ENCODE measurements at regions not wholly inside any gene's neighbourhood (a gene's known extent, or its start where the extent isn't known, plus 50 kb on each side); places are given as distances from the start of the nearest gene placed in this dataset.

DNA sequence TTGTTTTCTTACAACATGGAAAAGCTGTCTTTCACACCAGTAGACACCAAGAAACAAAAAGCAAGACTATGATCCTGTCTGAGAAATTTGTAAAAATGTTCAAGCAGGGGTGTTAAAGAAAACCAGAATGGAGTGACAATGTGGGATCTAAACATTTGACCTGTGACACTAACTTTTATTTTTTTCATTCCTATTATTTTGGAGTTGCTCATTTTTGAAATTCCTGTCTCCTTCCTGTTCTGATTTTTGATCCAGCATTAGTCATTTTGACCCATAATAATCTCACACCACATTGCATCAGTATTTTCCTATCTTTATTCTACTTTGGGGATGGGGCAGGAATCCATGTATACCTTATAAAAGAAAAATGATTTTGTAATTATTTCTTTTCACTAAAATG lies 164.2 kb downstream of the DLEU7 start:
- DNase-seq (ENCODE audit: low read depth), result peak; percentile 3

DNA sequence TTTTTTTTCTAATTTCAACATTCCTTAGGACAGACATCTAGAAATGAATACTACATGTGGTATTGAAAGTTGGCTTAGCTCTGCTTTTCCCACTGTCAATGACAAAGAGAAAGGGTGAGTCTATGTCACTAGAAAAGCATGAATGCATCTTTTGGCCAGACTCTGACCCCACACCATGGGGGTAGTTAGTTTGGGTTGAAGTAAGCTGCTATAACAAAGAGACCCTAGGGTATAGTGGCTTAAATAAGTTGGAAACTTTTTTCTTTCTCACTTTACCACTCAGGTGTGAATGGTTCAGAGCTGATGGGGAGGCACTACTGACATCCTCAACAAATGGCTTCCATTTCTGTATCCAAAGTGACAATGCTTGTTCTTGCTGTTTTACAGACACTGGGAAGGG lies 161.5 kb downstream of the DLEU7 start:
- no peak for DNase-seq (ENCODE audit: low read depth)

- no peak for DNase-seq (ENCODE audit: low read depth)
Measured at GRCh38 chr13:50682966-50683365, 160.5 kb downstream of the DLEU7 start.

DNA sequence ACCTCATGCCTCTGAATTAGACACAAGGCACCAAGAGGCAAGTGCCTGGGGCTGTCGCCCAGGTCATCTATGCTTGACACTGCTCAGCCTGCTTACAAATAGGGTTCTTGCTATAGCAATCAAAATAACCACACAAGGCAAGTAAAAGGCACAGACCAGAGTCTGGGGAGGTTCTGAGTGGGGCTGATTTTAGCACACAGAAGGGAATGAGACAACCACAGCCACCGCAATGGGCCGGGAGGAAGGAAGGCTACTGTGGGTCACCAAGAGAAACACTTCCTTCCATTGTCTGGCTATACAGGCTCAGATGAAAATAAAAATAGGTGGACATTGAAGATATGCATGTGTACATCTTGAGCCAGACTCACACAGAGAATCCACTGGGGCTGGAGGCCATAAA lies 159.1 kb downstream of the DLEU7 start:
- DNase-seq (ENCODE audit: low read depth), result no peak

DNA sequence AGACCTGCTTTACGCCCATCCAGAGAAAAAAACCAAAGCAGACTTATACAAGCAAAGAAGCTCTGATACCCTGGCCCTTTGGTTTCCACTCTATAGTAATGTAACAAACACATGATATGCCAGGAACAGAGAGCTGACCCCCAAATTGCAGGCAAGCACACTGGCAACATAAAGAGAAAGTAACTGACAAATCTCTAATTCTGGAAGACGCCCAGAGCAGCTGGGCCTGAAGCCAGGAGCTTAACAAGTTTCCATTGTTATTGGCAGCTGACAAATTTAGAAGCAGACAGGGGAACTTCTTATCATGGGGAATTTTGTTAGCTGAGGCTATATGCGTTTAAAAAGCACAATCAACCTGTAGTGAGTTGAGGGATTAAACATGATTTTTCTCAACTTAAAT lies 158.0 kb downstream of the DLEU7 start:
- DNase-seq (ENCODE audit: low read depth), result peak; percentile 45

GRCh38 chr13:50685956-50686355 lies 157.5 kb downstream of the DLEU7 start:
- no peak for DNase-seq (ENCODE audit: low read depth)

DNA sequence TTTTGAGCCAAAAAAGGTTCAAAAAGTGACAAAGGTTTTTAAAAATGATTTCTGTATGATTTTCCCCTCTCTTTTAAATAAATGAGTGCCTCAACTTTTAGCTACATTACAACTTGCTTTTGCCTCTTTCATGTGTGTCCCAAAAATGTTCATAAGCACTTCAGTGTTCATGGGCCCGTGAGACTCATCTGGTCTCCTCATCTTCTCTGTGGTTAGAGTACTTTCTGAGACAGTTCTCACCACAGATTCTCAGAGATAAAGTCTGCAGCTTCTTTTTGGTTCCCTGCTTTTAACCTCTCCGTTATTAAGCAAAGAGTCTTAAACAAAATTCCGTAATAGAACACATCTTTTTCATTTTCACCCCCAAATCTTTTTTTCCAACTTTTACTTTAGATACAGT lies 156.9 kb downstream of the DLEU7 start:
- no peak for DNase-seq (ENCODE audit: low read depth)

GRCh38 chr13:50687545-50687944 lies 155.9 kb downstream of the DLEU7 start:
- DNase-seq (ENCODE audit: low read depth), result no peak

DNA sequence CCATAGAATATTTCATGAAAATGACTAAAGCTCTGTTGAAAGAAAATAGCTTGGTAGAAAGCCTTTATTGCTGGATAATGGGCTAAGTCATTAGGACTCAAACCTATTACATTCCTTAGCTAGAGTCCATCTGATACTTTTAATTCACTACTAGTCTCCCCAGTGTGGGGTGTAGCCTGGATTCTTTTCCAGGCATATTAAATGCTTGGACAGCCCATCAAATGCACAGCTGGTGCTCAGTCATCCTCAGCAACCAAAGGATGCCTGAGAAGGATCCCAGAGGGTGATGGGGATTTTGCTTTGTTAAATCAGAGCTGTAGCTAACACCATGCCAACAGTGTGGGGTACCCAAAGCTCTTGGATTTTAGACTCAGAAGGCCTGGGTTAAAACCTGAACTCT lies 153.5 kb downstream of the DLEU7 start:
- DNase-seq (ENCODE audit: low read depth), result no peak

DNA sequence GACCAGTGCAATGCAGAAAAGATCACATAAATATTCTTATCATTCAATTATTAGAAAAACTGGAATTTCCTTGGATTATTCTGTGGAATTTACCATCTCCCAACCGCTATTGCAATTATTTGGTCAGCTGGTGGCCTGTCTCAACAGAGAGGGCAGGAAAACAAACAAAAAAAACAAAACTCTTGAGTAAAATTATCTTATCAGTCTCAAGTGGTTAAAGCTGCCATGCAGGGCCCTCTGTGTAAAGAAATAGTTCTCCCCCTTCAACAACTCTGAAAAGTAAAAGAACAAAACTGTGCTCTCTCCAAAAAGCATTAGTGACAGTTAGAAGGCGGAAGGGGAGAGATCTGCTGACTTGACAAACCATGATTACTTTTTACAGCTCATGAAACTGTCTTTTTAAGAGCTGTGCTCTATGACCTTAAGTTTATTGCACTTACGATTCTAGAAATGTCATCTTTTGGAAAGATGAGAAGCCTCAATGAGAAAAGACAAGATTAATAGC lies 152.3 kb downstream of the DLEU7 start:
- DNase-seq (ENCODE audit: low read depth), result no peak

GRCh38 chr13:50691681-50692263 lies 151.7 kb downstream of the DLEU7 start:
- peak; percentile 46 for DNase-seq (ENCODE audit: low read depth)

DNA sequence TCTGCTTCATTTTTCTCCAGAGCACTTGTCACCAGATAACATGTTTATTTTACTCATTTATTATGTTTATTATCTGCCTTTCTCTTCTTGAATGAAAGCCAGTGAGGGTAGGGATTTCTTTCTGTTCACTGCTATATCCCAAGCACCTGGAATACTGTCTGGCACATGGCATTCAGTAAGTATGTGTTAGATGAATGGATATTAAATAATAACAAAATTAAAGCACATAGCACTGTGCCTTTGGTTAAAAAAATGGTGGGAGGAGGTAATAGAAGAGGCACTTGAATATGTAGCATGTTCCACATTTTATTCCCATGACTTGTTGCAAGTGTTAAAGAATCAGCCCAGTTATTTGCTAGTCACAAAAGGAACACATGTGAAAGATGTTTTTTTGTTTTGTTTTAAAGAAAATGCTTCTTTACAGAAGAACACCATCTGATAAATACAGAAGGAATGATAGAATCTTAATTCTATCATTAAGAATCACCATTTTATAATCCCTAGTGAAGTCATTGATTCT lies 151.0 kb downstream of the DLEU7 start:
- DNase-seq (ENCODE audit: low read depth), result no peak

DNA sequence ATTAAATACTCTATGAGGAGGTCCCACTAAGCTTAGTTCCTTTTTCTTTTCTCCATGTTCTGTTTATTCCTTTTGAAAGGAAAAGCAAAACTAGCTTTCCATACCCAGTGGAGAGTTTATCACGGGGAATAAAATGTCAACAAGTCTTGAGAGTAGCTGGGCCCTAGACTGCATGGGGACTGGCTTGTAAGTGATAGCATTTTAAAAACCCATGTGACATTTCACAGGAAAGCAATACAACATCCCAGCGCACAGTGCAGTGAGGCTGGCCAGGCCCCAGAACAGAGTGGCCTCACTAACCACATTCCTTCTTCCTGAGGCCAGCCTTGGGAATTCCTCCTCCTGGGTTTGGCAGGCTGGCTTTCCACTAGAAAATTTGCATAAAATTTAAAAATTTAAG lies 149.8 kb downstream of the DLEU7 start:
- DNase-seq (ENCODE audit: low read depth), result peak; percentile 46

DNA sequence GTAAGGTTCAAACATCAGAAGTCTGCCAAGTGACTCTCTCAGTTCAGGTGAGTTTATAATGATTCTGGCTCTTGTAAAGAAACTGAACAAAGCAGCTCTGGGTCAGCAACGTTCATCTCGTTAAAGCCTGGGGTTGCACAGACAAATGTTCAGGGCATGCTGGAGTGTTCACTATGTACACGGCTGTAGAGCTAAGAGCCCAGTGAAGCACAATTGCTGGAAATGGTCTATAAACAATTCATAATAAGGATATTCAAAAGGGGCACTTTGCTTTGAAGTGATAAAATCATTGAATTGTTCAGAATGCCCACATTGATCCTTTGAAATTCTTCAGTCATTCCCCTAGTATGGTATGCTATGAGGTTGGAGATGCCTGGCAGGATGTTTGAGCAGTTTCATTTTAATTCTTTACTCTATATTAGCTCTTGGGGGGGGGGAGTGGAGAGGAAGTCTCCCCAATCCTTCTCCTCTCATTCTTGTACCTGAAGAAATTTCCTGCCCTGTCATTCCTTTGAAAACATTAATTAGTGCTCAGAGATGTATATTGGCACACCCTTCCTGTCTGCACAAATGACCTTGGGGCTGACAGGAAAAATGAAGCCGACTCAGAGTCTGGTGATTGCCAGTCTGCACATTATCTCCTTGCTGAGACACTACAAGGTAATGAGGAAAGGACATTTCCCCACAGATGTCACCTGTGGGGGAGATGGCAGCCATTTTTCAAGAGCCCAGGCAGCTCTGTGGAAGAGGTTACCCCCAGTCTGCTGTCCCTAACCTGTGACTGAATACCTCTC lies 145.5 kb downstream of the DLEU7 start:
- no peak for DNase-seq (ENCODE audit: low read depth)

- no peak for DNase-seq (ENCODE audit: low read depth)
Measured at GRCh38 chr13:50699874-50700663, 143.4 kb downstream of the DLEU7 start.

GRCh38 chr13:50700664-50701305 lies 142.7 kb downstream of the DLEU7 start:
- peak; percentile 17 for DNase-seq (ENCODE audit: low read depth)

DNA sequence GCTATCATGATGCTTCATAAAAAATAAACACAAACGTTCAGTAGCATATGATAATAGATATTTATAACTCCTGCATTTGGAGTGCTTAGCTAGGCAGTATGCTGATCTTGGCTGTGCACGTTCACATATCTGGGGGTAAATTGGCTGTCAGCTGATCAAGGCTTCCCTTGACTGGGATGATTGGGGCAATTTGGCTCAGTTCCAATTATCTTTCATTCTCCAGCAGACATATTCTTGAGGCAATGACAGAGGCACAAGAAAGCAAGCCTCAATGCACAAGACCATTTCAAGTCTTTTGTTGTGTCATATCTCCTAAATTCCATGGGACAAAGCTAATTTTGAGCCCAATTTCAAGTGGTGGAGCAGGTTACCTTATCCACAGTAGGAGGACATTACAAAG lies 142.0 kb downstream of the DLEU7 start:
- no peak for DNase-seq (ENCODE audit: low read depth)

- no peak for DNase-seq (ENCODE audit: low read depth)
Measured at GRCh38 chr13:50706505-50706904, 137.0 kb downstream of the DLEU7 start.

- DNase-seq (ENCODE audit: low read depth), result no peak
Measured at GRCh38 chr13:50707628-50708027, 135.9 kb downstream of the DLEU7 start.

DNA sequence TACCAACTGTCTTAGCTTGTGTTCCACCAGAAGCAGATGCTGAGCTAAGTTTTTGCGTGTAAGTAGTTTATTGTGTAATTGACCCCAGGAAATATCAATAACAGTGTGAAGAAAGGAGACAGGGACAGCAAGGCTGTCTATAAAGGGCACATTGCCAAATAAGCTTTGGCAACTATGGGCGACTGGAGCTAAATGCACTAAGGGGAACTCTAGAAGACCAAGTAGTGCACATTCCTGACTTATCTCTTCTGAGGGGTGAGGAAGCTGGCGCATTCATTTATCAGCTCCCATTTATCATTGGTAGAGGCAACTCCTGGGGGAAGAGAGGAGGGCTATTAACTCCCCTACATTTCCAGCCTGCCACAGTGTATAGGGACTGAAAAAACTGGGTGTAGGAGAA lies 135.0 kb downstream of the DLEU7 start:
- DNase-seq (ENCODE audit: low read depth), result no peak

DNA sequence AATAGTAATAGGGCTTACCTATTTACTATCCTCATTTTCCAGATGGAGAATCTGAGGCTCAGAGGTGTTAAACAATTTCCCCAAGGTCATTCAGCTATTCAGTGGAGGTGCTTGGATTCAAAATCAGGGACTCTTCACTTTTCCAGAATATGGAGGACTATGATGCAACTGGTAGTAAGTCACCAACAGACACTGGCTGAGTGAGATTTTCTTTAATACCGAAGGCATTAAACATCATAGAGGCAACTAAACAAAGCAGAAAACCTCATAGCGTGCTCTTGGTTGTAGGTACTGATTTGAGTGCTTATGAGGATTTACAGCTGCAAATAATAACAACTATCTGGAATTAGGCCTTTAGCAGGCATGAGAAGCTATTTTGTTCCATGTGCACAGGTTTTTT lies 134.4 kb downstream of the DLEU7 start:
- DNase-seq (ENCODE audit: low read depth), result no peak
